GM12891 (cell line): ENCODE measurements at regions not wholly inside any gene's neighbourhood (a gene's known extent, or its start where the extent isn't known, plus 50 kb on each side); places are given as distances from the start of the nearest gene placed in this dataset.

ENCODE experiments used
- DNase-seq: peaks from one replicate; pipeline ENCODE4 v3.0.0; 2011; ENCODE audit warnings: low spot score; ENCODE audit not compliant: insufficient read length
- FAIRE-seq: peaks from 2 replicates; lab custom pipeline; 2011; peaks lifted over from hg19 to GRCh38; lab: Jason Lieb, UNC
- PAX5 ChIP-seq: IDR thresholded peaks from 2 replicates; pipeline ENCODE4 v1.6.1; 2011; ENCODE audit warnings: low read length, moderate library complexity, mild to moderate bottlenecking; ENCODE audit not compliant: insufficient read depth, severe bottlenecking
- POLR2A ChIP-seq: IDR thresholded peaks from 2 replicates; pipeline ENCODE4 v1.6.1; 2011; ENCODE audit warnings: low read depth, low read length, control low read depth
- POLR2AphosphoS5 ChIP-seq: IDR thresholded peaks from 2 replicates; pipeline ENCODE4 v1.6.1; 2011; ENCODE audit warnings: low read depth, low read length, control low read depth
- POU2F2 ChIP-seq: IDR thresholded peaks from 2 replicates; pipeline ENCODE4 v1.6.1; 2011; ENCODE audit warnings: low read depth, mild to moderate bottlenecking, control low read depth, low read length, moderate library complexity
- SPI1 ChIP-seq: IDR thresholded peaks from 2 replicates; pipeline ENCODE4 v1.6.1; 2011; ENCODE audit warnings: low read depth, low read length, control low read depth
- TAF1 ChIP-seq: IDR thresholded peaks from 2 replicates; pipeline ENCODE4 v1.6.1; 2011; ENCODE audit warnings: low read depth, low read length, control low read depth

DNA sequence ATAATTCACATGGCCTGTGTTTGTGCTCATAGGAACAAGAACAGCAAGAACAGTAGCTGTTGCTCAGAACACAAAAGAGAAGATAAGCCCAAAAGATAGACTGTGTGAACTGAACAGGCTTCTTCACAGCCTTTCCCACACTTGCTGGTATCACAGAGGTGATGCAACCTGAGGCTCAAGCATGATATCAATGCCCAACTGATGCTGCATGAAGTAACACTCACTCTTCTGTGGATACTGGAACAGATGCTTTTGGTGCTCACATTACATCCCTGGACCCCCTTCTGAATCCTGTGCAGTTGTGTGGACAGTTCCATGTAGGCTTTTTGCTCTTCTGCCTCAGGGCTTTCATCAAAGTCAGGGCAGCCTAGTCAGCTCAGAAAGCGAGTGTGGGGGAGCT, 88.4 kb upstream of the RND3 start:
- no peak for TF ChIP-seq SPI1
- no peak for TF ChIP-seq POLR2AphosphoS5
- FAIRE-seq, result no peak
- no peak for DNase-seq

DNA sequence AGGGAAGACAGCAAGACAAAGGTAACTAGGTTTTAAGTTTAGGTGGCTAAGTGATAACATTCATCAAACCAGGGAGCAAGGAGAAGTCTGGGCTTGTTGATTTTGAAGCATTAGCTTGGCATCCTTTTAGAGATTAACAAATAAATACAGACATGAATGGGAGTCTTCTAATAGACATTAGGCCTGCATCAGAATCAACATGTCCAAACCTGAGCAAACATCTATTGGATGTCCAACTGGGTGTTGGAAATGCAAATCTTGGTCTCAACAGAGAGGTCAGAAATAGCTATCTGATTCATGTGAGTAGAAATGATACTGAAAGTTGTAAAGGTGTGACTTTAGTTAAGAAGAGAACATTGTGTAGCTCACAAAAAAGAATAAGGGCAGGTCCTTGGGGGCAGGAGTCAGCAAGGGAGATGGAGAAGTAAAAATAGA, 85.5 kb upstream of the RND3 start:
- FAIRE-seq (no peak), DNase-seq (no peak)

DNA sequence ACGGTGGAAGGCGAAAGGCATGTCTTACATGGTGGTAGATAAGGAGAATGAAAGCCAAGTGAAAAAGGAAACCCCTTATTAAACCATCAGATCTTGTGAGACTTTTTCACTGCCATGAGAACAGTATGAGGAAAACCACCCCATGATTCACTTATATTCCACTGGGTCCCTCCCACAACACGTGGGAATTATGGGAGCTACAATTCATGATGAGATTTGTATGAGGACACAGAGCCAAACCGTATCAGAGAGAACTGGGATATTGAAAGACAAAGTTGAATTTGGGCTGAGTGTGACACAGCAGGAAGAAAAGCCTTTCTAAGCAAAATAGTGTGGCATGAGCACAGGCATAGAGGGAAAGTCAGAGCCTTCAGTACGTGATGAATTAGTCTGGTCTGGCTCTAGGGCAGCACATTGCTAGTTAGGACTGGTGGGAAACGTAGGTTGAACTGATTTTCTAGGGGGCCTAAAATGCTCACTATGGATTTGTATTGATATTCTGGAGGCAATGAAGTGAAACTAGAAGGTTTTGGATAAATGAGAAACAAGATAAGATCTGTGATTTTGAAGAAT, 84.8 kb upstream of the RND3 start:
- no peak for TF ChIP-seq TAF1
- TF ChIP-seq POU2F2, result no peak
- no peak for TF ChIP-seq POLR2A
- no peak for TF ChIP-seq PAX5
- TF ChIP-seq SPI1, result no peak
- TF ChIP-seq POLR2AphosphoS5, result no peak
- DNase-seq (no peak), FAIRE-seq (no peak)

More for the DNA sequence above, 85.5 kb upstream of the RND3 start:
- TF ChIP-seq TAF1 (no peak), POLR2AphosphoS5 (no peak), POLR2A (no peak), SPI1 (no peak), PAX5 (no peak), POU2F2 (no peak)

DNA sequence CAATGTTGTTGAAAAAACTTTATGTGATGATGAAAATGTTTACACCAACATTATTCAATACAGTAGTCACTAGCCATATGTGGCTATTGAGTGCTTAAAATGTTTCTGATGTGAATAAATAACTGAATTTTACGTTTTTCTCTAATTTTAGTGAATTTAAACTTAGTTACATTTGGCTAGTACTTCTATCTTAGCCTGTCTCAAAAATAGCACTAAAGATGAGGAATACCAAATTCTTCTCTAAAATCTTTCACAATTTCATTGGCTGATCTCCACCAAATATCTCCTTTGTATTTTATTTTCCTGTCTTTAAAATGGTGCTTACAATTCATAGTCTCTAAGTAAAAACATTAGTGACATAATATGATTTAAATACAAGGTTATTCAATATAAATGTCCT, 83.7 kb upstream of the RND3 start:
- DNase-seq (no peak), FAIRE-seq (no peak)
- TF ChIP-seq POU2F2, result no peak
- no peak for TF ChIP-seq POLR2A
- no peak for TF ChIP-seq SPI1
- TF ChIP-seq PAX5, result no peak
- TF ChIP-seq TAF1, result no peak
- no peak for TF ChIP-seq POLR2AphosphoS5

DNA sequence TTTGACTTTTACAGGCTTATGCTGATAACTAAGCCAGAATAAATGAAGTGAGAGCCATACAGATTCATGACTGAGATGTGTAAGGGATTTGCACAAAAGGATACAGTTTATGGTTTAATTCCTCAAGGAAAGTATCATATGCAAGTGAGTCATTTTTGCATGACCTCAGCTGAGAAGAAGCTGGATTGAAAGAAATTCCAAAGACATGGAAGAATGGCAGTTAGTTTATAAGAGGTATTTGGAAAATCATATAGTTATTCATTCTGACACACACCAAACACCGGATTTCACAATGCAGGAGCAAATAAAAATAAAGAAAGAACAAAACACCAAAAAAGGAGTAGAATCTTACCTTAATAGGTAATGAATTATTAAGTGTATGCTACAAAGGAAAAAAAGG, 83.2 kb upstream of the RND3 start:
- FAIRE-seq (no peak), DNase-seq (no peak)
- no peak for TF ChIP-seq PAX5
- TF ChIP-seq POLR2AphosphoS5, result no peak
- TF ChIP-seq TAF1, result no peak
- no peak for TF ChIP-seq SPI1
- no peak for TF ChIP-seq POLR2A
- no peak for TF ChIP-seq POU2F2

DNA sequence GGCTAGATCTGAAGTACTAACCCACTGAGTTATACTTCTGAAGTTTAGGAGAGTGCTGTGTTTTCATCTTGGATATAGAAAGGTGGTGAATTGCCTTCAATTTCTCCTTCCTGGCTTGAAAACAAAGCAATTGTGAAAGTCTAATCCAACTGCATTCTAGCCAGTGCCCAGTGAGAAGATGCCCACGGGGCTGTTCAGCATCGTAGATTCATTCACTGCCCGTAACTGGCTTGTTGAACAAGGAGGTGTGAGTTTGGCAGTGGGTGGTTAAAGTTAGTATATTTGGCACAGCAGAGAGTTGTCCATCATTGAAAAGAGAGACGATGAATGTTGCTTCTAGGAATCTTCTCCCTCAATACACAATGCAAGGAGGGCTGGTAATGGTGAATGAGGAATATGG, 82.3 kb upstream of the RND3 start:
- FAIRE-seq (no peak), DNase-seq (no peak)
- TF ChIP-seq TAF1 (no peak), POLR2AphosphoS5 (no peak), POLR2A (no peak), PAX5 (no peak), SPI1 (no peak), POU2F2 (no peak)

DNA sequence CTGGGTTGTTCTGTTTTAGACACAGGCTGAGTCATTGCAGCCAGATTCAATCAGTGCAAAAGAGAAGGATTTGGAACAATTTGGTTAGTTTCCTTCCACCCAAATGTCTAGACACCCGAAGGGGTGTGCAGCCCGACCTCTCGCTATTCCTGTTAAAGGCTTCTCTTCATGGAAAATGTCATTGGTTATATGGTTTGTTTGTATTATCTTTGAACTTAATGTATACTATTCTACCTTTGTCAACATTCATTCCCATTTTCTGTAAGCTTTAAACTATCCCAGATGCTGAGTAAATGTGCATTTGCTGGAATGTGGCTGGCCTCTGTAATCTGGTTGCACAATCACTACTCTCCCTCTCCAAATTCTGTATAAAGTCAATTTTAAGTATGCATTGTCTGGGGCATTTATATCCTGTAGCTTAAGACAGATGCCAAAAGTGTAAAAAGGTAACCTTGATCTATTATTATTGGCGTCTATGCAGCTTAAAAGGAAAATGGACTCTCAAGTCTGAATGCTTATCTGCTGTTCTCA, 80.4 kb upstream of the RND3 start:
- no peak for TF ChIP-seq TAF1
- no peak for TF ChIP-seq SPI1
- DNase-seq (no peak), FAIRE-seq (no peak)

DNA sequence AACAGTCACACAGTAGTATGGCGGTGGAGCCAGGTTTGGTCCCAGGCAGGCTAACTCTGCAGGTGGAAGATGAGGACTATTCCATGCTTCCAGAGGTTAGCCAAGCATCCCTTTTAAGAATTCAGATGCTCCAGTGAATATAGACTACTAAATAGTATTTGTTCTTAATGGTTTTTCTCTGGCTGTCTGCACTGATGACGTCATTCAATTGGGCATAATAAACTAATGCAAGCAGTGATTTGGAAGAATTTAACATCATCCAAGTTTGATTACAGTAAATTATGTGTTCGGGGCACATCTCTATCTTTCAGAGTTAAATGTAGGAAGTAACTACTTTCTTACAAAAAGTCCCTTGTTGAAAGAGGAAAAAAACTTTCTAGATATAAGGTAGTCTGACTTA, 78.8 kb upstream of the RND3 start:
- FAIRE-seq (no peak), DNase-seq (no peak)
- TF ChIP-seq SPI1 (no peak), POU2F2 (no peak), TAF1 (no peak), PAX5 (no peak)

DNA sequence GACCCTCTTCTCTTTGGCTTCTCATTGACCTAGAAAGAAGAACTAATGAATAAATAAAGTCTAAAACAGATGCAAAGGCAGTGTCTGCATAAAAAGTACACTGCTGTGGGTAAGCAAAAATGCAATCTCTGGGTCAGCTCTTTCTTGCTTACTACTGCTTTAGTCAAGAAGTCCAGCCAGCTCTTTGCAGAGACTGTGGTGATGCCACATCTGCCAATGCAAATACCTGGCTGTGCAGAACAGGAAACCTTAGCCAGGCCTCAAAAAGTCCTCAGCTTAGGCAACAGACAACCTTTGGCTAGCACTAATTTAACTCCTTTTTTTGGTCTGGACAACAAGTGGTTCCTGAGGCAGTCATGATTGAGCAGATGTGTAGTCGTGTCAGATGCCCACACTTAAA, 73.6 kb upstream of the RND3 start:
- DNase-seq (no peak), FAIRE-seq (no peak)
- no peak for TF ChIP-seq POLR2AphosphoS5
- no peak for TF ChIP-seq PAX5
- TF ChIP-seq TAF1, result no peak
- no peak for TF ChIP-seq POLR2A
- no peak for TF ChIP-seq POU2F2
- no peak for TF ChIP-seq SPI1

DNA sequence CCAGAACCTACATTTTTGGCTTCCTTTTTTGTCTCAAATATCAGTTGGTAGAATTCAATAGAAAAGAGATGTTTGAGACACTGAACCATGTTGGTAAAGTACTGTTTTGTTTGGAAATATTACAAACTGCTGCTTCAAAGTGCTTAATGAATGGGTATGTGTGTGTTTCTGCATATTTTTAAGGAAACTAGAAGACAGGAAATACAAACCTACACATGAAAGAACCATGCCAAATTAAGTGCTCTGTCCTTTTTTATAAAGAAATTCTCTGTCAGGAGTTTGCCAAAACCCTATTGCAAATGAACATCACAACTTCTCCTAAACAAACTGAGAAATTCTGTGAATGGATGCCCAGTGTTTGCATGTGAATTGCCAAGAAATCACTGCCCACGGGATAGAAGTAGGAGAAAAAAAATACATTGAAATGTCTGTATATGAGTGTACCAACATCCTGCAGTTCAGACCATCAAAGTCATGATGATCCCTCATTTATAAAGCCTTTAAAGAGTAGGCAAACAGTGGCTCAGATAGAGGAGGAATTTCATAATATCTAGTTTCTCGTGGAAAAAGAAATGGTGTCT, 69.6 kb upstream of the RND3 start:
- DNase-seq (no peak), FAIRE-seq (no peak)
- no peak for TF ChIP-seq PAX5
- TF ChIP-seq TAF1, result no peak
- TF ChIP-seq POLR2A, result no peak
- TF ChIP-seq SPI1, result no peak
- no peak for TF ChIP-seq POLR2AphosphoS5
- TF ChIP-seq POU2F2, result no peak
